Astrocyte of the hippocampus (primary cell): ENCODE measurements at regions not wholly inside any gene's neighbourhood (a gene's known extent, or its start where the extent isn't known, plus 50 kb on each side); places are given as distances from the start of the nearest gene placed in this dataset.
"Not testable (repeated sequence)": the region's sequence is repeated elsewhere in the genome, so short reads cannot be mapped to it uniquely, and the experiment has no call there.

Experiments
- DNase-seq: peaks from one replicate; pipeline ENCODE4 v3.0.0; 2011; ENCODE audit warnings: low read depth, low spot score

- DNase-seq: no peak
These were observed 49.7 kb downstream of the SIPA1L2 start for GRCh38 chr1:232579958-232580941.

GRCh38 chr1:232579466-232579865 lies 50.5 kb downstream of the SIPA1L2 start:
- no peak for DNase-seq

- peak; percentile 26 for DNase-seq
These were observed 51.2 kb downstream of the SIPA1L2 start for GRCh38 chr1:232578651-232579195.

GRCh38 chr1:232577772-232578171 lies 52.2 kb downstream of the SIPA1L2 start:
- DNase-seq: no peak

- no peak for DNase-seq
These were observed 53.4 kb downstream of the SIPA1L2 start for GRCh38 chr1:232576537-232576936.

GRCh38 chr1:232575763-232576040 lies 54.2 kb downstream of the SIPA1L2 start:
- no peak for DNase-seq

GRCh38 chr1:232574889-232575762 lies 54.8 kb downstream of the SIPA1L2 start:
- DNase-seq: peak; percentile 66

GRCh38 chr1:232574077-232574476 lies 55.9 kb downstream of the SIPA1L2 start:
- no peak for DNase-seq

- DNase-seq: no peak
These were observed 58.4 kb downstream of the SIPA1L2 start for GRCh38 chr1:232571523-232571922.

- DNase-seq: peak; percentile 81
These were observed 59.9 kb downstream of the SIPA1L2 start for GRCh38 chr1:232570007-232570406.

- DNase-seq: not testable (repeated sequence)
These were observed 60.4 kb downstream of the SIPA1L2 start for GRCh38 chr1:232569554-232569921.

- DNase-seq: no peak
These were observed 60.9 kb downstream of the SIPA1L2 start for GRCh38 chr1:232568906-232569553.

- peak; percentile 52 for DNase-seq
These were observed 61.5 kb downstream of the SIPA1L2 start for GRCh38 chr1:232568331-232568852.

- DNase-seq: no peak
These were observed 63.8 kb downstream of the SIPA1L2 start for GRCh38 chr1:232566093-232566492.

- no peak for DNase-seq
These were observed 67.0 kb downstream of the SIPA1L2 start for GRCh38 chr1:232562855-232563510.

- no peak for DNase-seq
These were observed 68.6 kb downstream of the SIPA1L2 start for GRCh38 chr1:232561381-232561780.

GRCh38 chr1:232560940-232561339 lies 69.0 kb downstream of the SIPA1L2 start:
- no peak for DNase-seq

- DNase-seq: no peak
These were observed 71.0 kb downstream of the SIPA1L2 start for GRCh38 chr1:232558954-232559353.

GRCh38 chr1:232557502-232558191 lies 72.3 kb downstream of the SIPA1L2 start:
- no peak for DNase-seq

GRCh38 chr1:232557096-232557495 lies 72.8 kb downstream of the SIPA1L2 start:
- DNase-seq: no peak
